Ishikawa (cell line): ENCODE measurements at regions not wholly inside any gene's neighbourhood (a gene's known extent, or its start where the extent isn't known, plus 50 kb on each side); places are given as distances from the start of the nearest gene placed in this dataset.

Experiments
- FOXM1 ChIP-seq: IDR thresholded peaks from 2 replicates; pipeline ENCODE4 v1.6.1; 2012; ENCODE audit warnings: low read depth, borderline replicate concordance
- TCF12 ChIP-seq: IDR thresholded peaks from 2 replicates; pipeline ENCODE4 v1.6.1; 2012; ENCODE audit warnings: low read depth
- TF ChIP-seq, protein P1 (sequence below): IDR thresholded peaks from 2 replicates; pipeline ENCODE4 v1.6.1; 2012
- TF ChIP-seq, protein P2 (sequence below): IDR thresholded peaks from 2 replicates; pipeline ENCODE4 v1.6.1; 2012

DNA sequence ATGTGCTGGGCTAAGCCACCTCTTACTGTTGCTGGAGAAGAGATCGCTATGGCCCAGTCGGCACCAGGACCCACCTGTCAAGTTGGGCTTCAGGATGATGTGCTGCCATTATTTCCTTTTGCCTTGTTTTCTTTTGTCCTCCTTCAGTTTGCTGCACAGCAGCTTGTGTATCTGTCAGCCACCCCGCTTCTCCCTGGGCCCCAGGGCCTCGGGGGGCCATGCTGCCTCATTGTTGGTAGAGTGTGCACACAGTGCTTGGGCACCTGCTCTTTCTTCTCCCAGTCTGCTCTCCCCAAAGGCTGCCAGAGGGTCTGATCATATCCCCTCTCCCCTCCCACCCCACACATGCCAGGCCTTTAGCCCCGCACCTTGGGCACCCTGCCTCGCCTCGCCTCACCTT is 185.5 kb upstream of the ATP10A start:
- TF ChIP-seq, protein P1, sequence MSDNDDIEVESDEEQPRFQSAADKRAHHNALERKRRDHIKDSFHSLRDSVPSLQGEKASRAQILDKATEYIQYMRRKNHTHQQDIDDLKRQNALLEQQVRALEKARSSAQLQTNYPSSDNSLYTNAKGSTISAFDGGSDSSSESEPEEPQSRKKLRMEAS = no peak
- TF ChIP-seq TCF12 (no peak), FOXM1 (no peak)
- TF ChIP-seq, protein P2, sequence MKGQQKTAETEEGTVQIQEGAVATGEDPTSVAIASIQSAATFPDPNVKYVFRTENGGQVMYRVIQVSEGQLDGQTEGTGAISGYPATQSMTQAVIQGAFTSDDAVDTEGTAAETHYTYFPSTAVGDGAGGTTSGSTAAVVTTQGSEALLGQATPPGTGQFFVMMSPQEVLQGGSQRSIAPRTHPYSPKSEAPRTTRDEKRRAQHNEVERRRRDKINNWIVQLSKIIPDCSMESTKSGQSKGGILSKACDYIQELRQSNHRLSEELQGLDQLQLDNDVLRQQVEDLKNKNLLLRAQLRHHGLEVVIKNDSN = no peak
